Cardiac muscle cell (in vitro differentiated cells and primary cell): ENCODE measurements at regions not wholly inside any gene's neighbourhood (a gene's known extent, or its start where the extent isn't known, plus 50 kb on each side); places are given as distances from the start of the nearest gene placed in this dataset.

Experiments used
- DNase-seq, 2 donors: peaks; one replicate each; pipeline versions ENCODE4 v3.0.0 to v3.0.0-alpha.2; 2010 to 2017; ENCODE audit warnings: low read depth in 1 of 2, low spot score in 1 of 2
- H3K27ac ChIP-seq: fragments of 200-600 bp; sonication (generic); 2 replicates; pipeline ENCODE4 v1.5.1; 2016
- H3K27me3 ChIP-seq: fragments of 200-600 bp; sonication (generic); 2 replicates; pipeline ENCODE4 v1.6.0; 2016; ENCODE audit warnings: control low read depth
- H3K36me3 ChIP-seq: fragments of 200-600 bp; sonication (generic); 2 replicates; pipeline ENCODE4 v1.5.1; 2016; ENCODE audit warnings: control low read depth
- H3K4me1 ChIP-seq: fragments of 200-600 bp; sonication (generic); 2 replicates; pipeline ENCODE4 v1.8.1; 2017; ENCODE audit warnings: low read depth, mild to moderate bottlenecking, mixed run types
- H3K4me3 ChIP-seq: fragments of 200-600 bp; sonication (generic); 2 replicates; pipeline ENCODE4 v1.5.1; 2016; ENCODE audit warnings: mild to moderate bottlenecking
- H3K9me3 ChIP-seq: fragments of 200-600 bp; sonication (generic); 2 replicates; pipeline ENCODE4 v1.5.1; 2017; ENCODE audit warnings: low read depth, mild to moderate bottlenecking, control low read depth
- TF ChIP-seq, protein P1 (sequence below): IDR thresholded peaks from 2 replicates; pipeline ENCODE4 v1.5.1; 2012; ENCODE audit warnings: low read depth, mild to moderate bottlenecking, low read length

DNA sequence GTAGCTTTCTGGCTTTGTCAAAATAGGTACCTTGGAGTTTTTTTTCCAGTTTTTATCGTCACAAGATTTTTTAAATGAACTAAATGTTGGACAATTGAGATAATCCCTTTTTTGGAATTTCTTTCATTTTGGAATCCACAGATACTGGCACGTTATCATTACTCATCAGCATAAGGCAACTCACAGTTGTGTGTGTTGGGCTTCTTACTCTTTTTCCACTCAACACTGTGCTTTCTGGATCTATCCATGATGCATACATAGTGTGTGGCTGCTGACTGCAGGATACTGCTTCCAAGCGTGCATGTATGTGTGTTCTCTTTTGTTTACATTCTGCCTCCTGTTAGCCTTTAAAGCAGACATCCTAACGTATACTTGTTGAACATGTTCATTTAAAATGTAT lies 113.5 kb upstream of the FAM9A start:
- peaks cover 3% of the 10 kb centered on the region for H3K4me1 ChIP-seq
- H3K9me3 ChIP-seq = no peaks in the 10 kb centered on the region
- TF ChIP-seq, protein P1, sequence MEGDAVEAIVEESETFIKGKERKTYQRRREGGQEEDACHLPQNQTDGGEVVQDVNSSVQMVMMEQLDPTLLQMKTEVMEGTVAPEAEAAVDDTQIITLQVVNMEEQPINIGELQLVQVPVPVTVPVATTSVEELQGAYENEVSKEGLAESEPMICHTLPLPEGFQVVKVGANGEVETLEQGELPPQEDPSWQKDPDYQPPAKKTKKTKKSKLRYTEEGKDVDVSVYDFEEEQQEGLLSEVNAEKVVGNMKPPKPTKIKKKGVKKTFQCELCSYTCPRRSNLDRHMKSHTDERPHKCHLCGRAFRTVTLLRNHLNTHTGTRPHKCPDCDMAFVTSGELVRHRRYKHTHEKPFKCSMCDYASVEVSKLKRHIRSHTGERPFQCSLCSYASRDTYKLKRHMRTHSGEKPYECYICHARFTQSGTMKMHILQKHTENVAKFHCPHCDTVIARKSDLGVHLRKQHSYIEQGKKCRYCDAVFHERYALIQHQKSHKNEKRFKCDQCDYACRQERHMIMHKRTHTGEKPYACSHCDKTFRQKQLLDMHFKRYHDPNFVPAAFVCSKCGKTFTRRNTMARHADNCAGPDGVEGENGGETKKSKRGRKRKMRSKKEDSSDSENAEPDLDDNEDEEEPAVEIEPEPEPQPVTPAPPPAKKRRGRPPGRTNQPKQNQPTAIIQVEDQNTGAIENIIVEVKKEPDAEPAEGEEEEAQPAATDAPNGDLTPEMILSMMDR = no peak
- no peak overlapping the region for H3K27ac ChIP-seq
- DNase-seq = no peak
- no peak overlapping the region for H3K4me3 ChIP-seq
- no peaks in the 10 kb centered on the region for H3K36me3 ChIP-seq
- peaks cover 7% of the 10 kb centered on the region for H3K27me3 ChIP-seq

DNA sequence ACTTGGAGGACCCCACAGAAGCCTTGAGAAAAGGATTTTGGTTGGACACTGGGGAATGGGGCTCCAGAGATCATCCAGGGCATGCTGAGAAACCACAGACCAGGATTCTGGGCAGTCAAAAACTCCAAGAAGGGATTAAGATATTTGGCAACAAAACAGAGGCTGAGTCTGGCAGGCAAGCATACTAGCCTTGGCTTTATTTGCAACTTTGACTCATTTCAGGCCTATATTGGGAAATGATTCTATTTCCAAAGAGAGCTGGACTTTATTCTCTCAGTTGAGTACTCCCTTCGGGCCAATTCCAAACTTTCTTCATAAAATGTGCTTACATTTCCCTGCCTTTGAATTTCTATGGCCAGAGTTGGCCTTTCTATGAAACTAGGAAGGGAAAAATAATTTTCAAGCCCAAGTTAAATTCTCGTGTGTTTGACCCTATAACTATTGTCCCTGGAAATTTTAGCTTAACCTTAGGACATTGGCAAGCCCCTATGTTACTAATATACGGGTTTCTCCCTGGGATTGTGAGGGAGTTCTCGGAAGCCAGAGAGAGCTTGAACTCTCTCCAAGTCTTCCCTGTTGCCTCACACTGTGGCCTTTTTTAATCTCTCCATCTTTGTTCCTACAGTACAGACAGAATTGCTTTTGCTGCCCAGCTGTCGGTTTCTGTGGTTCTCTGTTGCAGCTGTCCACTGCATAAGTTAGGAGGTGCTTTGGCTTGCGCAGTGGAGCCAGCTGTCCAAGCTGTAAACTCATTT lies 112.6 kb upstream of the FAM9A start:
- no peak overlapping the region for H3K27ac ChIP-seq
- no peaks in the 10 kb centered on the region for H3K36me3 ChIP-seq
- no peaks in the 10 kb centered on the region for H3K9me3 ChIP-seq
- TF ChIP-seq, protein P1 = no peak
- peaks cover 4% of the 10 kb centered on the region for H3K4me1 ChIP-seq
- H3K27me3 ChIP-seq = peaks cover 8% of the 10 kb centered on the region
- no peak overlapping the region for H3K4me3 ChIP-seq
- DNase-seq = peak in 1 of 2 donors; percentile 83

DNA sequence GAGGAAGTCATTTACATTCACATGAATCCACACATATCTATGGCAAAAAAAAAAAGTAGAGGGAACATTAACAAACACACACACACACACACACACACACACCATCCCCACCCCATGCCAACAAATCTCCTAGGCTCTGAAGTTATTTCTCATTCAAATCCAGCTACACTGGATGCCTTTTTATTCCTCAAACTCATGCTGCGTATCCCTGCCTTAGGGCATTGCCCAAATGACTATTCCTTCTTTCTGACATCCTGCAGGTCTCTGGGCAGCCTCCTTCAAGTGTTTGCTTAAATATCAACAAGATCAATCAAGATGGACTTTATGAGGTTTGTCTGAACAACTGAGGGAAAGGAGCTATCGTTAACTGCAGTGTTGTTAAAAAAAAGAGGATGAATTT lies 106.5 kb upstream of the FAM9A start:
- Histone ChIP-seq H3K4me1 (peaks cover 4% of the 10 kb centered on the region), H3K9me3 (no peaks in the 10 kb centered on the region), H3K27ac (no peak overlapping the region), H3K27me3 (peaks cover 21% of the 10 kb centered on the region), H3K4me3 (no peak overlapping the region), H3K36me3 (no peaks in the 10 kb centered on the region)
- DNase-seq = no peak
- TF ChIP-seq, protein P1 = no peak

DNA sequence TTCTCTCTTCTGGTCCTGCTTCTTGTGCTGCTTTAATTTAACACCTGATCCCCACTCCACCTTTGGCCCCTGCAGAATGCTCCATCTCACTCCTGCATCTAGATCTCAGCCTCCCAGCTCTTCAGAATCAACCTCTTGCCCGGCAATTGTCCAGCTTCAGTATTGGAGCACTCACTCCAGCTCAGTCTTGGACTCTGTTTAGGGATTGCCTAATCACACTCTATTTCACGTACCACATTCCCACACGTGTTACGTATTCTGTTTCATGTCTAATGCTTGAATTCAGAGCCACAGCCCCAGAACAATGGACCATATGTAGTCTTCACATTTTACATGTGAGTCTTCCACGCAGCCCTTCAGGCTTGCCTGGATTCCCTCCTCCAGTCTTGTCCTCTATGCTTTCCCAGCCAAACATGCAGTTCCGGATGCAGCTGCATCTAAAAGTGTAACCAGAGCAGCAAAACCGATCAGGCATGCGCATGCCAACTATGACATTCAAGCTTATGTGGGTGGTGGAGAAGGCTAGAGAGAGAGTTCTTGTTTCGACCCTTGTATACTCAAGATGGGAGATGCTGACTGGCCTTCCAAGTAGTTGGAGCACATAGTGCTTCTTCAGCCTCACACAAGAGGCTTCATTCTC lies 105.2 kb upstream of the FAM9A start:
- no peak overlapping the region for H3K27ac ChIP-seq
- peaks cover 4% of the 10 kb centered on the region for H3K4me1 ChIP-seq
- no peaks in the 10 kb centered on the region for H3K36me3 ChIP-seq
- peaks cover 21% of the 10 kb centered on the region for H3K27me3 ChIP-seq
- H3K4me3 ChIP-seq = no peak overlapping the region
- no peaks in the 10 kb centered on the region for H3K9me3 ChIP-seq
- DNase-seq = no peak
- TF ChIP-seq, protein P1 = no peak

DNA sequence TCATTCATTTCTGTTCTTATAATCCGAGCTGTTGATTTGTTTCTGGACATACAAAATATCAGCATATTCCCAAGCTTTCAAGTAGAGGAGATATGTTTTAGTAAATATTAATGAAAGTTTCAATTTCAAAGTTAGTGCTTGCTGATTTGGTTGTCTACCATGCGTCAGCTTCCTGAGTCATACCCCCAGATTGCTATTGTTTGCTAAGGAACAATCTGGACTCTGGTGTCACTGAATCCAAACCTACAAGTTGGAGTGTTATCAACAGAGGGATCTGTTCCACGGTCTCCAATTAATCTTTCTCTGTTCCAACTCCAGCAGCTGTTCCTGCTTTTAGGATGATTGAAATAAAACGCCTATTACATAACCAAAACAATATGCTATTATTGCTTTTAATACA lies 96.1 kb upstream of the FAM9A start:
- TF ChIP-seq, protein P1 = no peak
- no peak for DNase-seq
- no peaks in the 10 kb centered on the region for H3K9me3 ChIP-seq

More for the DNA sequence above, 96.1 kb upstream of the FAM9A start:
- H3K27ac ChIP-seq = no peak overlapping the region
- H3K36me3 ChIP-seq = no peaks in the 10 kb centered on the region
- no peak overlapping the region for H3K4me3 ChIP-seq
- H3K4me1 ChIP-seq = no peaks in the 10 kb centered on the region
- H3K27me3 ChIP-seq = no peaks in the 10 kb centered on the region
